Fibroblast of mammary gland (primary cell): ENCODE measurements at regions not wholly inside any gene's neighbourhood (a gene's known extent, or its start where the extent isn't known, plus 50 kb on each side); places are given as distances from the start of the nearest gene placed in this dataset.

Experiments
- DNase-seq: peaks from one replicate; pipeline ENCODE4 v3.0.0-alpha.2; 2010; ENCODE audit warnings: low read depth
- H3K4me3 ChIP-seq: 2 replicates; pipeline ENCODE4 v1.5.1; 2011; ENCODE audit warnings: low read depth, mild to moderate bottlenecking, low read length, moderate library complexity; ENCODE audit not compliant: control insufficient read depth
- TF ChIP-seq, protein P1 (sequence below): conservative IDR thresholded peaks from 2 replicates; pipeline ENCODE4 v1.5.1; 2011; ENCODE audit warnings: low read depth, low read length, inconsistent platforms; ENCODE audit not compliant: control insufficient read depth, insufficient read depth

DNA sequence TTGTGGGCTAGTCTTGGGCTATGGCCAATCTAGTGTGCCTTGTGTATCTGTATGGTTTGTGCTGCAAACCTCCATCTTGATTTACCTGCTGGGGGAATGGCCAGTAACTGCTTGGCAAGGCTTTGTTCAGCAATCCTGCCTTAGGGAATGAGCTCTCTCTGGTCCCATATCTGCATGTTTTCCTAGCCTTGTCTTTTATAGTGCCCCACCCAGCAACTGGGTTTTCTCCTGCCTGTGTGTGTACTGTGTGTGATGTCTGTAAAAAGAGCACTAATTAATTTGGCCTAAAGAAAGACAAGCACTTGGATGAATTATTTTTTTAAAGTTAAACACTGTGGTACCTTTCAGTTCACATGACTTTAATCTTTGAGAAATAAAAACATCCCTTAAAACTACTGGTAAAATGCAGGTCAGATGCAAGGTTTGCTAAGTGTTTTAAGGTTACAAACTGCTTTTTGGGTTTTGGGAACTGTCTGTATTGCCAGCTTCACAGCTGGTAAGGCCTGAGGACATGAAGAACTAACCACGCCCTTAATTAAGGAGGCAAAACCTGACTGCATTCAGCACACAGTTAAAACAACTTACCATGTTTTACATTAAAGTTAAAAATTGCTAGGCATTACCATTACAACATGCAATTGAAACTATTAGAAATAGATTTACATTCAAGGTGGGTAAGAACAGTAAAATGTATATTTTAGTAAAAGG, 1169.2 kb downstream of the OTOL1 start:
- DNase-seq = no peak
- TF ChIP-seq, protein P1, sequence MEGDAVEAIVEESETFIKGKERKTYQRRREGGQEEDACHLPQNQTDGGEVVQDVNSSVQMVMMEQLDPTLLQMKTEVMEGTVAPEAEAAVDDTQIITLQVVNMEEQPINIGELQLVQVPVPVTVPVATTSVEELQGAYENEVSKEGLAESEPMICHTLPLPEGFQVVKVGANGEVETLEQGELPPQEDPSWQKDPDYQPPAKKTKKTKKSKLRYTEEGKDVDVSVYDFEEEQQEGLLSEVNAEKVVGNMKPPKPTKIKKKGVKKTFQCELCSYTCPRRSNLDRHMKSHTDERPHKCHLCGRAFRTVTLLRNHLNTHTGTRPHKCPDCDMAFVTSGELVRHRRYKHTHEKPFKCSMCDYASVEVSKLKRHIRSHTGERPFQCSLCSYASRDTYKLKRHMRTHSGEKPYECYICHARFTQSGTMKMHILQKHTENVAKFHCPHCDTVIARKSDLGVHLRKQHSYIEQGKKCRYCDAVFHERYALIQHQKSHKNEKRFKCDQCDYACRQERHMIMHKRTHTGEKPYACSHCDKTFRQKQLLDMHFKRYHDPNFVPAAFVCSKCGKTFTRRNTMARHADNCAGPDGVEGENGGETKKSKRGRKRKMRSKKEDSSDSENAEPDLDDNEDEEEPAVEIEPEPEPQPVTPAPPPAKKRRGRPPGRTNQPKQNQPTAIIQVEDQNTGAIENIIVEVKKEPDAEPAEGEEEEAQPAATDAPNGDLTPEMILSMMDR = no peak
- no peak overlapping the region for H3K4me3 ChIP-seq

DNA sequence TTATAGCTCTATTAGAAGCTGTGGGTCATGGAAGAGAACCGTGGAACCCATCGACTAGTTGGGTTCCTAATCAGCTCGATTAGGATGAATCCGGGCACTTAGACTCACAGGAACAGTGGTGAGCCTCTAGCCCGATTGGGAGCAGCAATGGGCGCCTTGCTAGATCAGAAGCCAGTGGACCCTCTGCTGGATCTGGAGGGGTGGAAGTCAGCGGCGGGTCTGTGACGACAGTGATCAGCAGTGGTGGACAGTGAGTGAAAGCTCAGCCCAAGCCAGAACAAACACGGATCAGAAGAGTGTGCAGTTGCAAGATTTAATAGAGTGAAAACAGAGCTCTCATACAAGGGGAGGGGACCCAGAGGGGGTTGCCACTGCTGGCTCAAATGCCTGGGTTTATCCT, 1170.2 kb downstream of the OTOL1 start:
- no peak for DNase-seq
- TF ChIP-seq, protein P1 = no peak
- no peak overlapping the region for H3K4me3 ChIP-seq

DNA sequence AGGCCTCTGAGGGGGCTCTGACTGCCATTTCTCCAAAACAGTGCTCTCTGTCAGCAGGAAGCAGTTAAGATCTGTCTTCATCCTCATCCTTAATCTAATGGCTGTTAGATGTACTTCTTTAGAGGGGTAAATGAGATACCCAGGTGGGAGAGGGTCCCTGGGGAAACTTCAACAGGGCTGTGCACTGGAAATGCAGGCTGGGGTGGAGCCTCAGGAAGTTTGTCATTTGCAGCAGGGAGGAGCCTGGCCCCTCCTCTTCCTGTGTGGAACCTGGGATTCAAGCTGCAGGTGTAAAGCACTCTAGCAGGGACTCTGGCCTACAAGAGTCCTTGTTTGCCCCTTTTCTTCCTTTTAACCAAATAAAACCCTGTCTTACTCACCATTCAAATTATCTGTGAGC, 1173.6 kb downstream of the OTOL1 start:
- H3K4me3 ChIP-seq = no peak overlapping the region
- TF ChIP-seq, protein P1 = no peak
- DNase-seq = no peak

DNA sequence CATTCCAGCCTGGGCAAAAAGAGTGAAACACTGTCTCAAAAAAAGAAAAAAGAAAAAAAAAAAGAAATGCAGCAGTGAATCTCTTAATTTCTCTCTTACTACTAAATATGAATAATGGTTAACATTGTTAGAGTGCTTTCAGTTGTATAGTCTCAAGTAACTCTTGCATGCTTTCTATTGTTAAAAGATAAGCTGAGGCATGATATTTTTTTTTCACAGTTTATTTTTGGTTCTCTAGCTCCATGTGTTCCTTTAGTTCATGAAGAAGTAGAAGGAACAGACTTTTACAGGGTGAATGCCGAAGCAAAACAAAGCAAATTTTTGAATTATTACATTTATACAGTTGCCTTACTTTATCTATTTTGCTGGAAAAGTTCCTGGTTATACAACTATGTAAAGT, 1180.9 kb downstream of the OTOL1 start:
- H3K4me3 ChIP-seq = no peak overlapping the region
- TF ChIP-seq, protein P1 = no peak
- DNase-seq = no peak

DNA sequence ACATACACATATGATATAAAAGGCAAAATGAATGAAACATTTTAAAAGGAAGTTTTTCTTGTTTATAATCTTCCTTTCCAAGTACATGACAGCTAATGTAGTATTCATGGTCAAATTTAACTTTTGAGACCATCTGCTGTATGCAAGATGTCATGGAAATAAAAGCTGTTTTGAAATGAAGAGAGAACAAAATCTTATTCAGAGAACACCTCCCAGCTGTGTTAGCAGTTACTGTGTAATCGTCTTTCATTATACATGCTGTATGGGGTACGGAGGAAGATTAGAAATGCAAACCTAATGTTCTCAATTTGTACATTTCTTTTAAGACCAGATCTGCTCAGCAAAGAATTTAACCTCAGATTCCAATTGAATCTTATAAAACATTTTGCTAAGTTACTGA, 1182.3 kb downstream of the OTOL1 start:
- TF ChIP-seq, protein P1 = no peak
- no peak overlapping the region for H3K4me3 ChIP-seq

DNA sequence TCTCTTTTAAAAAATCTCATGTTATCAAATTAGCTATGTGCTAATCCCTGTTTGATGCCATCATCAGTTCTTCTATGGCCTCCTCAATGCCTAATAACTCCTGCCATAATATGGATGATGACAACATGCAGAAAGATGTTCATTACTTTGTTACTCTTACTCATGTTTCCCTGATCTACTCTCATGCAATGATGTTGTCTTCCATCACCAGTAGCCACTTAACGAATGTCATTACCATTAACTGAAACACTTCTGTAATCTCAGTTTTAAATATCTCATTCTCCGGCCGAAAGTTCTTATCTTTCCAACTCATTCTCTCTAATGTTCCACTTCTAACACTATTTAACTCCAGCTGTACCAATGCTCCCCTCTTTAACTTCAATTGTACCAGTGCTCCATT, 1187.7 kb downstream of the OTOL1 start:
- H3K4me3 ChIP-seq = no peak overlapping the region
- no peak for DNase-seq
- TF ChIP-seq, protein P1 = no peak

More for the DNA sequence above, 1182.3 kb downstream of the OTOL1 start:
- DNase-seq = no peak
